ENCODE measurements at regions not wholly inside any gene's neighbourhood (a gene's known extent, or its start where the extent isn't known, plus 50 kb on each side); places are given as distances from the start of the nearest gene placed in this dataset.

DNA sequence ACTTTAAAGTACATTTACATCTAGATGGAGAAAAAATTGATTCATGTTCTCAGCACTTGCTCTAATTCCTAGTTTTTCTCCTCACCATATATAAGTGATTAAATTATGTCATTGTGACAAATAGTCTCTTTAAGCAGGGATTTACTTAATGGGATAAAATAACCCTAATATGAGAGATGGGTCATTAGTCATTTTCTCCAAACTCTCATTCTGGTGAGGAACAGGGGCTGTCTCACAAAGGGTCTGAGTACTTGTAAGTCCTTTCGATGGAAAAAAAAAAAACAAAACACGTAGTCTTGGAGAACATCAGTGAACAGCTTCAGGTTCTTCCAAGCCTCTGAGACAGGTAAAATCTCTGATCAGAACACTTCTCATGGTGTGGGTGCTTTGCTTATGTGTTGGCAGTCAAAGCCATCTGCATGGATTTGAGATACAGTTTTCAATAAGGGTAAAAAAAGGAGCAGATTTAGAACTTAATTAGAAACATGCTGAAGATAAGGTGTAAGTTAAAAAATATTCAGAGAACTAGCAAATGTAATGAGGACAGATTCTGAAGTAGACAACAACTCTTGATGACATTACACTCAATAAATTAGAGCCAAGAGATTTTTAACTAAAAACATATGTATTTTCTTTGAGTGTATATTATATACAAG, 1668.9 kb upstream of the MIR17HG start (continued):
- TF ChIP-seq ZFP69B (tag by site-specific recombination; IDR thresholded peaks at IDR 0.05), result no peak

DNA sequence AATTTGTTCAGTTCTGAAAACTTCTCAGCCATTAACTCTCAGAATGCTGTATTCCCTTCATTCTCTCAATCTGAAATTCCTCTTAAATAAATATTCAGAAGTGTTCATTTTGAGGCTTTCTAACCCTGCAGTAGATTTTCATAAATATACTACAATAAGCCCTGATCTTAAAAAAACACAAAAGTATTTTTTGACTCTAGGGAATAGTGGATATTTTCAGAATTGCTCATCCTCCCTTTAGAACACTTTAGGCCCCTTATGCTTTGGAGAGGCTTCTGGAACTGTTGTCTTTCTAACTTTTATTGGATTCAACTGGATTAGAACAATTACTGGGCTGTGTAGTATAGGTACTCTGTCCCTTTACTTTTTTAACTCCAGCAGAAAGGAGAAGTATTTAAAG, 1662.6 kb upstream of the MIR17HG start:
- no peaks in the 10 kb centered on the region for H3K9me3 ChIP-seq (ENCODE audit: control insufficient read depth, insufficient read depth, low read depth, low read length)
- TF ChIP-seq ZSCAN23 (tag by site-specific recombination; IDR thresholded peaks at IDR 0.05), result no peak
- no peak for TF ChIP-seq ZNF266 (tag by site-specific recombination; IDR thresholded peaks at IDR 0.05; ENCODE audit: low read depth)
- no peak for TF ChIP-seq OVOL3 (tag by site-specific recombination; IDR thresholded peaks at IDR 0.05)
- no peak for TF ChIP-seq ZNF274 (IDR thresholded peaks at IDR 0.05; ENCODE audit: low read length)
- no peak for TF ChIP-seq ZNF274 (tag by site-specific recombination; IDR thresholded peaks at IDR 0.05; ENCODE audit: borderline replicate concordance)
- no peak for TF ChIP-seq KLF10 (tag by site-specific recombination; IDR thresholded peaks at IDR 0.05)
- TF ChIP-seq ZNF837 (tag by site-specific recombination; IDR thresholded peaks at IDR 0.05), result no peak
- no peak for TF ChIP-seq ZNF530 (tag by site-specific recombination; IDR thresholded peaks at IDR 0.05; ENCODE audit: low read depth)
- TF ChIP-seq, protein P1, sequence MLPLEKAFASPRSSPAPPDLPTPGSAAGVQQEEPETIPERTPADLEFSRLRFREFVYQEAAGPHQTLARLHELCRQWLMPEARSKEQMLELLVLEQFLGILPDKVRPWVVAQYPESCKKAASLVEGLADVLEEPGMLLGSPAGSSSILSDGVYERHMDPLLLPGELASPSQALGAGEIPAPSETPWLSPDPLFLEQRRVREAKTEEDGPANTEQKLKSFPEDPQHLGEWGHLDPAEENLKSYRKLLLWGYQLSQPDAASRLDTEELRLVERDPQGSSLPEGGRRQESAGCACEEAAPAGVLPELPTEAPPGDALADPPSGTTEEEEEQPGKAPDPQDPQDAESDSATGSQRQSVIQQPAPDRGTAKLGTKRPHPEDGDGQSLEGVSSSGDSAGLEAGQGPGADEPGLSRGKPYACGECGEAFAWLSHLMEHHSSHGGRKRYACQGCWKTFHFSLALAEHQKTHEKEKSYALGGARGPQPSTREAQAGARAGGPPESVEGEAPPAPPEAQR (tag by site-specific recombination; IDR thresholded peaks at IDR 0.05), result no peak
- no peak for TF ChIP-seq ZNF48 (tag by site-specific recombination; IDR thresholded peaks at IDR 0.05)
- no peak for TF ChIP-seq SP2 (tag by site-specific recombination; IDR thresholded peaks at IDR 0.05)
- no peak for TF ChIP-seq KLF16 (tag by site-specific recombination; IDR thresholded peaks at IDR 0.05)
- no peak for TF ChIP-seq ZNF426 (tag by site-specific recombination; IDR thresholded peaks at IDR 0.05)
- TF ChIP-seq, protein P2, sequence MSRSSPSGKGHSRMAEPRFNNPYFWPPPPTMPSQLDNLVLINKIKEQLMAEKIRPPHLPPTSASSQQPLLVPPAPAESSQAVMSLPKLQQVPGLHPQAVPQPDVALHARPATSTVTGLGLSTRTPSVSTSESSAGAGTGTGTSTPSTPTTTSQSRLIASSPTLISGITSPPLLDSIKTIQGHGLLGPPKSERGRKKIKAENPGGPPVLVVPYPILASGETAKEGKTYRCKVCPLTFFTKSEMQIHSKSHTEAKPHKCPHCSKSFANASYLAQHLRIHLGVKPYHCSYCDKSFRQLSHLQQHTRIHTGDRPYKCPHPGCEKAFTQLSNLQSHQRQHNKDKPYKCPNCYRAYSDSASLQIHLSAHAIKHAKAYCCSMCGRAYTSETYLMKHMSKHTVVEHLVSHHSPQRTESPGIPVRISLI (tag by site-specific recombination; IDR thresholded peaks at IDR 0.05), result no peak
- TF ChIP-seq ZNF521 (tag by site-specific recombination; IDR thresholded peaks at IDR 0.05), result no peak
- no peak for TF ChIP-seq ZFP69B (tag by site-specific recombination; IDR thresholded peaks at IDR 0.05)
- no peak for TF ChIP-seq ZNF174 (tag by site-specific recombination; IDR thresholded peaks at IDR 0.05)
- no peak for TF ChIP-seq ZNF391 (tag by site-specific recombination; IDR thresholded peaks at IDR 0.05; ENCODE audit: borderline replicate concordance, low read depth)
- TF ChIP-seq, protein P3, sequence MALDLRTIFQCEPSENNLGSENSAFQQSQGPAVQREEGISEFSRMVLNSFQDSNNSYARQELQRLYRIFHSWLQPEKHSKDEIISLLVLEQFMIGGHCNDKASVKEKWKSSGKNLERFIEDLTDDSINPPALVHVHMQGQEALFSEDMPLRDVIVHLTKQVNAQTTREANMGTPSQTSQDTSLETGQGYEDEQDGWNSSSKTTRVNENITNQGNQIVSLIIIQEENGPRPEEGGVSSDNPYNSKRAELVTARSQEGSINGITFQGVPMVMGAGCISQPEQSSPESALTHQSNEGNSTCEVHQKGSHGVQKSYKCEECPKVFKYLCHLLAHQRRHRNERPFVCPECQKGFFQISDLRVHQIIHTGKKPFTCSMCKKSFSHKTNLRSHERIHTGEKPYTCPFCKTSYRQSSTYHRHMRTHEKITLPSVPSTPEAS (tag by site-specific recombination; IDR thresholded peaks at IDR 0.05), result no peak
- TF ChIP-seq, protein P4, sequence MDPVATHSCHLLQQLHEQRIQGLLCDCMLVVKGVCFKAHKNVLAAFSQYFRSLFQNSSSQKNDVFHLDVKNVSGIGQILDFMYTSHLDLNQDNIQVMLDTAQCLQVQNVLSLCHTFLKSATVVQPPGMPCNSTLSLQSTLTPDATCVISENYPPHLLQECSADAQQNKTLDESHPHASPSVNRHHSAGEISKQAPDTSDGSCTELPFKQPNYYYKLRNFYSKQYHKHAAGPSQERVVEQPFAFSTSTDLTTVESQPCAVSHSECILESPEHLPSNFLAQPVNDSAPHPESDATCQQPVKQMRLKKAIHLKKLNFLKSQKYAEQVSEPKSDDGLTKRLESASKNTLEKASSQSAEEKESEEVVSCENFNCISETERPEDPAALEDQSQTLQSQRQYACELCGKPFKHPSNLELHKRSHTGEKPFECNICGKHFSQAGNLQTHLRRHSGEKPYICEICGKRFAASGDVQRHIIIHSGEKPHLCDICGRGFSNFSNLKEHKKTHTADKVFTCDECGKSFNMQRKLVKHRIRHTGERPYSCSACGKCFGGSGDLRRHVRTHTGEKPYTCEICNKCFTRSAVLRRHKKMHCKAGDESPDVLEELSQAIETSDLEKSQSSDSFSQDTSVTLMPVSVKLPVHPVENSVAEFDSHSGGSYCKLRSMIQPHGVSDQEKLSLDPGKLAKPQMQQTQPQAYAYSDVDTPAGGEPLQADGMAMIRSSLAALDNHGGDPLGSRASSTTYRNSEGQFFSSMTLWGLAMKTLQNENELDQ (tag by site-specific recombination; IDR thresholded peaks at IDR 0.05; ENCODE audit: low read depth), result no peak
- no peak for TF ChIP-seq ZNF184 (tag by site-specific recombination; IDR thresholded peaks at IDR 0.05)
- no peak overlapping the region for H3K4me3 ChIP-seq (ENCODE audit: low read depth, low read length)
- H3K27ac ChIP-seq (ENCODE audit: extremely low read depth, low read depth, low read length), result no peak overlapping the region
- ChIA-PET POLR2A (no interaction called here), CTCF (interaction anchor here (1.2 kb wide), 1 partner anchor 12 kb away, joined by 5 read pairs; no protein-coding TSS in a partner anchor)
- no peaks in the 10 kb centered on the region for H3K36me3 ChIP-seq (ENCODE audit: control insufficient read depth in 2 of 2, insufficient read depth in 1 of 2, low read length in 2 of 2)
- H3K4me1 ChIP-seq (ENCODE audit: control insufficient read depth, insufficient read depth, low read length), result no peaks in the 10 kb centered on the region

All from HEK293 (cell line).